HCT116 (cell line): ENCODE measurements at regions not wholly inside any gene's neighbourhood (a gene's known extent, or its start where the extent isn't known, plus 50 kb on each side); places are given as distances from the start of the nearest gene placed in this dataset.
"Not testable (repeated sequence)": the region's sequence is repeated elsewhere in the genome, so short reads cannot be mapped to it uniquely, and the experiment has no call there.

ENCODE experiments used
- CEBPB ChIP-seq: IDR thresholded peaks from 2 replicates; pipeline ENCODE4 v1.6.1; 2012; ENCODE audit warnings: low read depth
- EZH2 ChIP-seq: fragments of 200-600 bp; sonication (generic); IDR thresholded peaks from 2 replicates; pipeline ENCODE4 v1.6.1; 2017; ENCODE audit warnings: antibody characterized with exemption, mixed run types
- POLR2A ChIP-seq: IDR thresholded peaks from 2 replicates; pipeline ENCODE4 v1.7.0; 2011; ENCODE audit warnings: borderline replicate concordance; ENCODE audit not compliant: insufficient read depth, insufficient read length; ENCODE audit errors: extremely low read depth
- POLR2AphosphoS5 ChIP-seq: IDR thresholded peaks from 2 replicates; pipeline ENCODE4 v1.6.1; 2011; ENCODE audit warnings: mild to moderate bottlenecking, low read depth, low read length, moderate library complexity
- TF ChIP-seq, protein P1 (sequence below), 3 experiments: fragments of 200-600 bp in 1 of 3; sonication (generic) in 1 of 3; IDR thresholded peaks in 2 of 3; conservative IDR thresholded peaks in 1 of 3; 2 replicates each; pipeline ENCODE4 v1.5.1; 2012 to 2017; ENCODE audit warnings: low read depth in 2 of 3, low read length in 2 of 3, antibody characterized with exemption in 1 of 3, borderline replicate concordance in 1 of 3, control low read depth in 1 of 3, mild to moderate bottlenecking in 1 of 3, mixed read lengths in 1 of 3, mixed run types in 1 of 3, moderate library complexity in 1 of 3; ENCODE audit not compliant: insufficient read depth in 1 of 3

GRCh38 chr6:16891110-16891509 is 129.8 kb upstream of the ATXN1 start:
- TF ChIP-seq, protein P1, sequence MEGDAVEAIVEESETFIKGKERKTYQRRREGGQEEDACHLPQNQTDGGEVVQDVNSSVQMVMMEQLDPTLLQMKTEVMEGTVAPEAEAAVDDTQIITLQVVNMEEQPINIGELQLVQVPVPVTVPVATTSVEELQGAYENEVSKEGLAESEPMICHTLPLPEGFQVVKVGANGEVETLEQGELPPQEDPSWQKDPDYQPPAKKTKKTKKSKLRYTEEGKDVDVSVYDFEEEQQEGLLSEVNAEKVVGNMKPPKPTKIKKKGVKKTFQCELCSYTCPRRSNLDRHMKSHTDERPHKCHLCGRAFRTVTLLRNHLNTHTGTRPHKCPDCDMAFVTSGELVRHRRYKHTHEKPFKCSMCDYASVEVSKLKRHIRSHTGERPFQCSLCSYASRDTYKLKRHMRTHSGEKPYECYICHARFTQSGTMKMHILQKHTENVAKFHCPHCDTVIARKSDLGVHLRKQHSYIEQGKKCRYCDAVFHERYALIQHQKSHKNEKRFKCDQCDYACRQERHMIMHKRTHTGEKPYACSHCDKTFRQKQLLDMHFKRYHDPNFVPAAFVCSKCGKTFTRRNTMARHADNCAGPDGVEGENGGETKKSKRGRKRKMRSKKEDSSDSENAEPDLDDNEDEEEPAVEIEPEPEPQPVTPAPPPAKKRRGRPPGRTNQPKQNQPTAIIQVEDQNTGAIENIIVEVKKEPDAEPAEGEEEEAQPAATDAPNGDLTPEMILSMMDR (IDR thresholded peaks at IDR 0.05 in 2 of 3, conservative IDR thresholded peaks at IDR 0.05 in 1 of 3; ENCODE audit: borderline replicate concordance in 1 of 3, insufficient read depth in 1 of 3, low read depth in 2 of 3, low read length in 2 of 3), result not testable (repeated sequence)
- TF ChIP-seq POLR2A, POLR2AphosphoS5, CEBPB, EZH2: not testable (repeated sequence)
